HEK293 (cell line): ENCODE measurements at regions not wholly inside any gene's neighbourhood (a gene's known extent, or its start where the extent isn't known, plus 50 kb on each side); places are given as distances from the start of the nearest gene placed in this dataset.

Experiments used
- GFI1B ChIP-seq: fragments of 450-650 bp; formaldehyde crosslinking; IDR thresholded peaks from 2 replicates; pipeline ENCODE4 v1.5.1; 2016; ENCODE audit warnings: missing biosample characterization, missing genetic modification characterization
- ZNF404 ChIP-seq: fragments of 450-650 bp; formaldehyde crosslinking; IDR thresholded peaks from 2 replicates; pipeline ENCODE4 v1.5.1; 2017; ENCODE audit warnings: missing biosample characterization, missing genetic modification characterization
- TF ChIP-seq, protein P1 (sequence below): fragments of 450-650 bp; formaldehyde crosslinking; IDR thresholded peaks from 2 replicates; pipeline ENCODE4 v1.5.1; 2016; ENCODE audit warnings: missing biosample characterization, missing genetic modification characterization
- TF ChIP-seq, protein P2 (sequence below): fragments of 450-650 bp; formaldehyde crosslinking; IDR thresholded peaks from 2 replicates; pipeline ENCODE4 v1.5.1; 2016; ENCODE audit warnings: missing biosample characterization, missing genetic modification characterization
- TF ChIP-seq, protein P3 (sequence below): fragments of 450-650 bp; formaldehyde crosslinking; IDR thresholded peaks from 2 replicates; pipeline ENCODE4 v1.5.1; 2016; ENCODE audit warnings: missing biosample characterization, missing genetic modification characterization

DNA sequence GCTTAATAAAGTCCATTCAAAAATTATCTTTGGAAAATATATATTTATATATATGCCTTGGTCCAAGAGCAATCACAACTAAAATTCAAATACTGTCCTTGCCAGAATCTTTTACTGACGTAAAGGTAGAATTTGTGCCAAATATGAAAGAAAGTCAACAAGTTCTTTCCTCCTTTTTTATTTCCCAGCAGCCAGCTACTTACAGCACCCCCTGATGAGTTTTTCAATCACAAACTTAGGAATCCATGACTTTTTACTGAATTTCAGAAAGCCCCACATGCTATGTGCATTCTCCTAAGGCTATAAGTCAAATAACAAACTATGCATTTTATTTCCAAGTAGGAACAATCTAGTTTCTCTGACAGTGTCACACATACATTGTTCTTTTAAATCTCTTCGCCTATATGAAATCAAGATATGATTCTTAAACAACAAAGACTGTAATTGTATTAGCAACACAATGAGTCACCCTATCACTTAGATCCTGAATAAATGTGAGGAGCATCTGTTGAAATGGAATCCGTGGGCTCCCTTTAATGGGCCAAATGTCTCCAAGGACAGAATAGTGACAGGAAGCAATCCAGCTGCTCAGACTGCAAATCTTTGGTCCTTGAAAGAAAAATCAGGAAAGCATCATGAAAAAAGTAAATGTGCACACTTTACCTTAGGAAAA lies 271.4 kb downstream of the DUSP6 start:
- TF ChIP-seq, protein P1, sequence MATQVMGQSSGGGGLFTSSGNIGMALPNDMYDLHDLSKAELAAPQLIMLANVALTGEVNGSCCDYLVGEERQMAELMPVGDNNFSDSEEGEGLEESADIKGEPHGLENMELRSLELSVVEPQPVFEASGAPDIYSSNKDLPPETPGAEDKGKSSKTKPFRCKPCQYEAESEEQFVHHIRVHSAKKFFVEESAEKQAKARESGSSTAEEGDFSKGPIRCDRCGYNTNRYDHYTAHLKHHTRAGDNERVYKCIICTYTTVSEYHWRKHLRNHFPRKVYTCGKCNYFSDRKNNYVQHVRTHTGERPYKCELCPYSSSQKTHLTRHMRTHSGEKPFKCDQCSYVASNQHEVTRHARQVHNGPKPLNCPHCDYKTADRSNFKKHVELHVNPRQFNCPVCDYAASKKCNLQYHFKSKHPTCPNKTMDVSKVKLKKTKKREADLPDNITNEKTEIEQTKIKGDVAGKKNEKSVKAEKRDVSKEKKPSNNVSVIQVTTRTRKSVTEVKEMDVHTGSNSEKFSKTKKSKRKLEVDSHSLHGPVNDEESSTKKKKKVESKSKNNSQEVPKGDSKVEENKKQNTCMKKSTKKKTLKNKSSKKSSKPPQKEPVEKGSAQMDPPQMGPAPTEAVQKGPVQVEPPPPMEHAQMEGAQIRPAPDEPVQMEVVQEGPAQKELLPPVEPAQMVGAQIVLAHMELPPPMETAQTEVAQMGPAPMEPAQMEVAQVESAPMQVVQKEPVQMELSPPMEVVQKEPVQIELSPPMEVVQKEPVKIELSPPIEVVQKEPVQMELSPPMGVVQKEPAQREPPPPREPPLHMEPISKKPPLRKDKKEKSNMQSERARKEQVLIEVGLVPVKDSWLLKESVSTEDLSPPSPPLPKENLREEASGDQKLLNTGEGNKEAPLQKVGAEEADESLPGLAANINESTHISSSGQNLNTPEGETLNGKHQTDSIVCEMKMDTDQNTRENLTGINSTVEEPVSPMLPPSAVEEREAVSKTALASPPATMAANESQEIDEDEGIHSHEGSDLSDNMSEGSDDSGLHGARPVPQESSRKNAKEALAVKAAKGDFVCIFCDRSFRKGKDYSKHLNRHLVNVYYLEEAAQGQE (tag by site-specific recombination), result no peak
- TF ChIP-seq ZNF404 (tag by site-specific recombination) (no peak), GFI1B (tag by site-specific recombination) (no peak)
- TF ChIP-seq, protein P2, sequence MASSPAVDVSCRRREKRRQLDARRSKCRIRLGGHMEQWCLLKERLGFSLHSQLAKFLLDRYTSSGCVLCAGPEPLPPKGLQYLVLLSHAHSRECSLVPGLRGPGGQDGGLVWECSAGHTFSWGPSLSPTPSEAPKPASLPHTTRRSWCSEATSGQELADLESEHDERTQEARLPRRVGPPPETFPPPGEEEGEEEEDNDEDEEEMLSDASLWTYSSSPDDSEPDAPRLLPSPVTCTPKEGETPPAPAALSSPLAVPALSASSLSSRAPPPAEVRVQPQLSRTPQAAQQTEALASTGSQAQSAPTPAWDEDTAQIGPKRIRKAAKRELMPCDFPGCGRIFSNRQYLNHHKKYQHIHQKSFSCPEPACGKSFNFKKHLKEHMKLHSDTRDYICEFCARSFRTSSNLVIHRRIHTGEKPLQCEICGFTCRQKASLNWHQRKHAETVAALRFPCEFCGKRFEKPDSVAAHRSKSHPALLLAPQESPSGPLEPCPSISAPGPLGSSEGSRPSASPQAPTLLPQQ (tag by site-specific recombination), result no peak
- TF ChIP-seq, protein P3, sequence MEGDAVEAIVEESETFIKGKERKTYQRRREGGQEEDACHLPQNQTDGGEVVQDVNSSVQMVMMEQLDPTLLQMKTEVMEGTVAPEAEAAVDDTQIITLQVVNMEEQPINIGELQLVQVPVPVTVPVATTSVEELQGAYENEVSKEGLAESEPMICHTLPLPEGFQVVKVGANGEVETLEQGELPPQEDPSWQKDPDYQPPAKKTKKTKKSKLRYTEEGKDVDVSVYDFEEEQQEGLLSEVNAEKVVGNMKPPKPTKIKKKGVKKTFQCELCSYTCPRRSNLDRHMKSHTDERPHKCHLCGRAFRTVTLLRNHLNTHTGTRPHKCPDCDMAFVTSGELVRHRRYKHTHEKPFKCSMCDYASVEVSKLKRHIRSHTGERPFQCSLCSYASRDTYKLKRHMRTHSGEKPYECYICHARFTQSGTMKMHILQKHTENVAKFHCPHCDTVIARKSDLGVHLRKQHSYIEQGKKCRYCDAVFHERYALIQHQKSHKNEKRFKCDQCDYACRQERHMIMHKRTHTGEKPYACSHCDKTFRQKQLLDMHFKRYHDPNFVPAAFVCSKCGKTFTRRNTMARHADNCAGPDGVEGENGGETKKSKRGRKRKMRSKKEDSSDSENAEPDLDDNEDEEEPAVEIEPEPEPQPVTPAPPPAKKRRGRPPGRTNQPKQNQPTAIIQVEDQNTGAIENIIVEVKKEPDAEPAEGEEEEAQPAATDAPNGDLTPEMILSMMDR (tag by site-specific recombination), result no peak
